NT2/D1 (cell line): ENCODE measurements at regions not wholly inside any gene's neighbourhood (a gene's known extent, or its start where the extent isn't known, plus 50 kb on each side); places are given as distances from the start of the nearest gene placed in this dataset.

Source experiments
- SUZ12 ChIP-seq: IDR thresholded peaks from 2 replicates; pipeline ENCODE4 v1.6.1; 2011; ENCODE audit not compliant: insufficient read length, insufficient read depth; ENCODE audit errors: extremely low read depth
- YY1 ChIP-seq: IDR thresholded peaks from 2 replicates; pipeline ENCODE4 v1.6.1; 2011; ENCODE audit not compliant: insufficient read length, insufficient read depth

- TF ChIP-seq YY1: no peak
- TF ChIP-seq SUZ12: no peak
Measured at GRCh38 chr9:23372703-23373102, 453.3 kb downstream of the ELAVL2 start.
